ENCODE measurements at regions not wholly inside any gene's neighbourhood (a gene's known extent, or its start where the extent isn't known, plus 50 kb on each side); places are given as distances from the start of the nearest gene placed in this dataset.

DNA sequence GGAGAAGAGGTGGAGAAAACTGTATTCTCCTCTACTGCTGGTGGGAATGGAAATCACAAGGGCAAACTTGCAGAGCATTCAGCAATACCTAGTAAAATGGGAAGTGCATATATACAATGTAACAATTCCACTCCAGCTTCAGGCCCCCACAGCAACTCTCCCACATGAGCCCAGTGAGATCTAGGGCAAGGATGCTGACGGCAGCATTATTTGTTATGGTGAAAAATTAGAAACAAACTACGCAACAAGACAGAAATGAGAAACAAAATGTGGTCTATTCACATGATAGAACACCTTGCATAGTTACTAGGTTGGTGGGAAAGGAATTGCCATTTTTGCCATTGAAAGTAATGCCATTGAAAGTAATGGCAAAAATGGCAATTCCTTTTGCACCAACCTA is 98.9 kb upstream of the SRSF6 start:
- TF ChIP-seq, protein P1, sequence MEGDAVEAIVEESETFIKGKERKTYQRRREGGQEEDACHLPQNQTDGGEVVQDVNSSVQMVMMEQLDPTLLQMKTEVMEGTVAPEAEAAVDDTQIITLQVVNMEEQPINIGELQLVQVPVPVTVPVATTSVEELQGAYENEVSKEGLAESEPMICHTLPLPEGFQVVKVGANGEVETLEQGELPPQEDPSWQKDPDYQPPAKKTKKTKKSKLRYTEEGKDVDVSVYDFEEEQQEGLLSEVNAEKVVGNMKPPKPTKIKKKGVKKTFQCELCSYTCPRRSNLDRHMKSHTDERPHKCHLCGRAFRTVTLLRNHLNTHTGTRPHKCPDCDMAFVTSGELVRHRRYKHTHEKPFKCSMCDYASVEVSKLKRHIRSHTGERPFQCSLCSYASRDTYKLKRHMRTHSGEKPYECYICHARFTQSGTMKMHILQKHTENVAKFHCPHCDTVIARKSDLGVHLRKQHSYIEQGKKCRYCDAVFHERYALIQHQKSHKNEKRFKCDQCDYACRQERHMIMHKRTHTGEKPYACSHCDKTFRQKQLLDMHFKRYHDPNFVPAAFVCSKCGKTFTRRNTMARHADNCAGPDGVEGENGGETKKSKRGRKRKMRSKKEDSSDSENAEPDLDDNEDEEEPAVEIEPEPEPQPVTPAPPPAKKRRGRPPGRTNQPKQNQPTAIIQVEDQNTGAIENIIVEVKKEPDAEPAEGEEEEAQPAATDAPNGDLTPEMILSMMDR (conservative IDR thresholded peaks at IDR 0.05; ENCODE audit: low read depth, low read length), result no peak
- TF ChIP-seq EZH2 (IDR thresholded peaks at IDR 0.05; ENCODE audit: low read length, unreplicated experiment) (no peak), EZH2phosphoT487 (IDR thresholded peaks at IDR 0.05; ENCODE audit: borderline replicate concordance, low read length) (no peak)
